CD4-positive, alpha-beta T cell treated with Interferon gamma for 1 hour (primary cell): ENCODE measurements at regions not wholly inside any gene's neighbourhood (a gene's known extent, or its start where the extent isn't known, plus 50 kb on each side); places are given as distances from the start of the nearest gene placed in this dataset.

ENCODE experiments used
- DNase-seq: peaks from one replicate; pipeline ENCODE4 v3.0.0-alpha.2; 2020

- no peak for DNase-seq
Measured at GRCh38 chr10:133003188-133003587, 60.8 kb upstream of the CFAP46 start.

- DNase-seq = no peak
Measured at GRCh38 chr10:133002685-133003084, 60.3 kb upstream of the CFAP46 start.

GRCh38 chr10:133001114-133001513, 58.7 kb upstream of the CFAP46 start:
- DNase-seq = no peak

- no peak for DNase-seq
Measured at GRCh38 chr10:133000648-133001047, 58.3 kb upstream of the CFAP46 start.

GRCh38 chr10:132997517-132998265, 55.3 kb upstream of the CFAP46 start:
- no peak for DNase-seq

GRCh38 chr10:132996603-132997343, 54.4 kb upstream of the CFAP46 start:
- no peak for DNase-seq

- no peak for DNase-seq
Measured at GRCh38 chr10:132995909-132996602, 53.7 kb upstream of the CFAP46 start.

GRCh38 chr10:132994811-132995210, 52.4 kb upstream of the CFAP46 start:
- DNase-seq = no peak

- DNase-seq = no peak
Measured at GRCh38 chr10:132994185-132994796, 51.9 kb upstream of the CFAP46 start.

- no peak for DNase-seq
Measured at GRCh38 chr10:132993271-132994184, 51.2 kb upstream of the CFAP46 start.

GRCh38 chr10:132992433-132993215, 50.3 kb upstream of the CFAP46 start:
- no peak for DNase-seq
